Activated CD8-positive, alpha-beta memory T cell treated with anti-CD3 and anti-CD28 coated beads, Interleukin-2, amount 50 U/mL, for 24 hours (primary cell): ENCODE measurements at regions not wholly inside any gene's neighbourhood (a gene's known extent, or its start where the extent isn't known, plus 50 kb on each side); places are given as distances from the start of the nearest gene placed in this dataset.
"Not testable (repeated sequence)": the region's sequence is repeated elsewhere in the genome, so short reads cannot be mapped to it uniquely, and the experiment has no call there.

Experiments
- DNase-seq: peaks from one replicate; pipeline ENCODE4 v3.0.0-alpha.2; 2020; ENCODE audit errors: extremely low read depth

DNA sequence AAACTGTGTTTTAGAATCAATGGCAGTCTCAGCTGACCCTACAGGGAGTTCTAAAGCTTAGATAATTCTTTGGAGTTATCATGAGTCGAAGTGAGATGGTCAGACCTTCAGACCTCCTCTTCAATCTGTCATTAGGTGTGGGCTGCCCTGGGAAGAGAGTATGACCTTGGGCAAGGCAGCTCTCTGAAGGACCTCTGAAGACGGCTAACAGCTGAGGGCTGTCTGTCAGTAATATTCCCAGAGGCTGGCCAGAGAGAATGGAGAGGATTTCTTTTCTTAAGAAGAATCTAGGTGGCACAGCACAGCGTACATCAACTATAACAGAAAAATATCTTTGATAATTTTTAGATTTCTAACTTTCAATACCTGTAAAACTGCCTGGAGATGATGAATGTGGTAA, 379.4 kb downstream of the ZNF674 start:
- no peak for DNase-seq

DNA sequence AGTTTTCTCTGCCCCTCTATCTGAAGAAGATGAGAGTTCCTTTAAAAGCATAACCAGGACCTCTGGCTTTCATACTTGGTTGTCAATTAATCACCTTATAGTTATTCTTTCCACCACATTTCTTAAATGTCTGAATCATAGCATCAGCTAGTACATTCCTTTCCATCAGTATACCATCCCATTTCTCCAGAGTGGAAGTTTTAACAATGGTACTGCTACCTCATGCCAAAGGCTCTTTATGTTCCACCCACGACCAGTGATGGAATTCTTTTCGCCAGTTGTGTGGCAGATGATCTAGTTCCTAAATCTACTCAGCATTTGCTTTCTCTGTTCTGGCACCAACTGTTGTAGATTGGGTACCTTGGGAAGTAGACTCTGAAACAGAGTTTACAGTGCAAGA, 379.8 kb downstream of the ZNF674 start:
- no peak for DNase-seq

DNA sequence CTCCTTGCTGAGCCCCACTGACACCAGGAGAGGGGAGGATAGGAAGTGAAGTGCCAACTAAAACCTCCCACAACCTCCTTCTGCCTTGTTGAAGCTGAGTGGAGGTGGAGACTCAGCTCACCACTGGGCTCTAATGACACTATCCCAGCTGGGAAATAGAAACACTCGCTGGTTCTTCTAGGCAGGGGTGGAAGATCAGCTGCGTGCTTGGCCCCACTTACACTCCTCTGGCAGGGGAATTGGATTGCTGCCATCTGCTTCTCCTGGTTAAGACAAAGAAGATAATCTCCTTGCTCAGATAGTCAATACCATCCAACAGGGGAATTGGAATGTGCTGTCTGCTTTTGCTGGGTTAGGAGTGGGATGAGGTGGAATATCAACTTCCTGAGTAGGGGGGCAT, 392.5 kb downstream of the ZNF674 start:
- DNase-seq = no peak

DNA sequence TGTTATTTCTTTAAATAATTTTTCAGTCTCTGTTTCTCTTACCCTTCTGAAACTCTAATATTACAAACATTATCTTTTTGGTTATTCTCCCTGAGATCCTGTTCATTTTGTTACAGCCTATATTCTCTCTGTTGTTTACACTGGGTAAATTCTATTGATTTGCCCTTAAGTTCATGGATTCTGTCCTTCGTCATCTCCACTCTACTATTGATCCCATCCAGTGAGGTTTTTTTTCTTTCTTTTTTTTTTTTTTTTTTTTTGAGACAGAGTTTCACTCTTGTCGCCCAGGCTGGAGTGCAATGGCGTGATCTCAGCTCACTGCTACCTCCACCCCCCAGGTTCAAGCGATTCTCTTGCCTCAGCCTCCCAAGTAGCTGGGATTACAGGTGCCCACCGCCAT, 393.9 kb downstream of the ZNF674 start:
- not testable (repeated sequence) for DNase-seq

DNA sequence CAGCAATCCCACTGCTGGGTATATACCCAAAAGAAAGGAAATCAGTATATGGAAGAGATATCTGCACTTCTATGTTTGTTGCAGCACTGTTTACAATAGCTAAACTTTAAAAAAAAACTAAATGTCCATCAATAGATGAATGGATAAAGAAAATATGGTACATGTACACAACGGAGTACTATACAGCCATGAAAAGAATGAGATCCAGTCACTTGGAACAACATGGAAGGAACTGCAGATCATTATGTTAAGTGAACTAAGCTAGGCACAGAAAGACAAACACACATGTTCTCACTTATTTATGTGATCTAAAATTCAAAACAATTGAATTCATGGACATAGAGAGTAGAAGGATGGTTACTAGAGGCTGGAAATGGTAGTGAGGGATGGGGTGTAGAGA, 400.7 kb downstream of the ZNF674 start:
- no peak for DNase-seq

DNA sequence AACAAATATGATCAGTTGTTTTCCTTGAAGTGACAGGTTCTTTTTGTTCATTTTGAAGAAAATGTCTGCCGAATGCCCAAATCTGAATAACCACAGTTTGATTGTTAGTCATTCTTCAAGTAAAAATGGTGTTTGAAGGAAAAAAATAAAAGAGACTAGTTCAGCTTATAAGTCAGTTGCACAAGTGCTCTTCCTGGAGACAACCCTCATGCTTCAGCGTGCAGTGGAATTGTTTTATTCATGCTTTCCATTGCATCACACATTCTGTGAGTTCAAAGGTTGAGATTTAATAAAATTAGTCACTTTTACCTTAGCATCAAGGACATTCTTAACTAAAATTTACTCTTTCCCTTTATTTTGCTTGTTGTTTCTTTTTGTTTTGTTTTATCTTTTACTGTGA, 404.9 kb downstream of the ZNF674 start:
- DNase-seq = no peak

DNA sequence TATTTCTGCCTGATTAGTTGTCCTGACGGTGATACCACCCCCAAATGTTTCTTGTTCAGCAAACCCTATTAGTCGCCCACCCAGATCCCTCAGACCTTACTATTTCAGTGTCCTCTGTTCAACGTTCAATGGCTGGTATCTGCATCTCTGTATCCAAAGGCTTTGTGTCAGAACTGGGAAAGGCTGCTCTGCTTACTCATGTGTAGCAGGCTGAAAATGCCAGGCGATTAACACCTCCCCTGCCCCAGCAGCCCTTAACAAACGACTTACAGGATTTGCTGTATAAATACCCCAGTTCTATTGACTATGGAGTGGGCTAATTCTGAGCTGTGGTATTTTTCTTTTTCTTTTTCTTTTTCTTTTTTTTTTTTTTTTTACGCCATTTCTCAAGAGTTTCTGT, 415.0 kb downstream of the ZNF674 start:
- no peak for DNase-seq

DNA sequence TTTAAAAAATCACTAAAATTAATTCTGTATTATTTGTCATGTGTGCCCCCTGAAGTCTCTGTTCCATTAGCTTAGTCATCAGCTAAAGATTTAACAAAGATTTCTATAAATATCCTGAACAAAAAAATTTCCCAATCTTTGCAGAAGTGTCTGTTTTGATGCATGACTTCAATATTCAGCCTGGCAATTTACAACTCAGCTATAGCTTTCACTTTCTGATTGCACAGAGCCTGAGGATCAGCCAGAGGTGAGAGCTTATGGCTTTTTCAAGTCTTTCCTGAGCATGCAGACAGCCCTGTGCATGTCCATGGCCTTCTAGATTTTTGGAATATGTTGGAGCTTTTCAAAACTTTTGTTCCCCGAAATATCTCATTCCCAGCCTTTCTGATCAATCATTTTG, 420.1 kb downstream of the ZNF674 start:
- DNase-seq = no peak

DNA sequence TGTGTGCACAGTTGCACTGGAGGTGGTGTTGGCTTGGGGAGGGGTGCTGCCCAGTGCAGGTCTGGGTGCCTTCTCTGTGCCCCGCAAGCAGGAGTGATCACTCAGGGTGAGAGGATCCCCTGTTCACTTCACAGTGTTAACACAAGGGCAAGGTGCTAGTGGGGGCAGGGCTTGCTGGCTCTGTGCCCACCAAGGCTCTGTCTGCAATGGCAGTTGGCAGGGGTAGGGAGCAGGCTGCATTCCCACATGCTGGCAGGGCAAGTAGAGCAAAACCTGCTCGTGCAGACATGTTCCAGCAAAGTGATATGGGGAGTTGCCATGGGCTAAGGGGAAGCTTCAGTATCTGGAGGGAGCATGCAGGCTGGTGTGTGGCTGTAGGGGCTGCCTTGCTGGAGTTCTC, 428.0 kb downstream of the ZNF674 start:
- DNase-seq = no peak

DNA sequence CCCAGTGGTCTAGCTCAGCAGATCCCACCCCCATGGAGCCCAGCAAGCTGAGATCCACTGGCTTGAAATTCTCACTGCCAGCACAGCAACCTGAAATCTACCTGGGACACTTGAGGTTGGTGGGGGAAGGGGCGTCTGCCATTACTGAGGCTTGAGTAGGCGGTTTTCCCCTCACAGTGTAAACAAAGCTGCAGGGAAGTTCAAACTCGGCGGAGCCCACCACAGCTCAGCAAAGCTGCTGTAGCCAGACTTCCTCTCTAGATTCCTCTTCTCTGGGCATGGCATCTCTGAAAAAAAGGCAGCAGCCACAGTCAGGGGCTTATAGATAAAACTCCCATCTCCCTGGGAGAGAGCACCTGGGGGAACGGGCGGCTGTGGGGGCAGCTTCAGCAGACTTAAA, 457.9 kb downstream of the ZNF674 start:
- DNase-seq = not testable (repeated sequence)

DNA sequence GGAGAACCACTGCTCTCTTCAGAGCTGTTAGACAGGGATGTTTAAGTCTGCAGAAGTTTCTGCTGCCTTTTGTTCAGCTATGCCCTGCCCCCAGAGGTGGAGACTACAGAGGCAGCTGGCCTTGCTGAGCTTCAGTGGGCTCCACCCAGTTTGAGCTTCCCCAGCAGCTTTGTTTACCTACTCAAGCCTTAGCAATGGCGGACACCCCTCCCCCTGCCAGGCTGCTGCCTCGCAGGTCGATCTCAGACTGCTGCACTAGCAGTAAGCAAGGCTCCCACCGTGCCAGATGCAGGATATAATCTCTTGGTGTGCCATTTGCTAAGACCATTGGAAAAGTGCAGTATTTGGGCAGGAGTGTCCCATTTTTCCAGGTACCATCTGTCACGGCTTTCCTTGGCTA, 465.1 kb downstream of the ZNF674 start:
- not testable (repeated sequence) for DNase-seq

DNA sequence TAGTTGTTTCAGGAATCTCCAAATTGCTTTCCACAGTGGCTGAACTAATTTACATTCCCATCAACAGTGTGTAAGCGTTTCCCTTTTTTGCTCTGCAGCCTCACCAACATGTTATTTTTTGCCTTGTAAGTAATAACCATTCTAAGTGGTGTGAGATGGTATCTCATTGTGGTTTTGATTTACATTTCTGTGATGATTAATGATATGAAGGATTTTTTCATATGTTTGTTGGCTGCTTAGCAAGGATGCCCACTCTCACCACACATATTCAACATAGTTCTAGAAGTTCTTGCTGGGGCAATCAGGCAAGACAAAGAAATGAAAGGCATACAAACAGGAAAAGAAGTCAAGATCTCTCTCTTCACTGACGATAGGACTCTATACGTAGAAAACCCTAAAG, 472.4 kb downstream of the ZNF674 start:
- DNase-seq = no peak

DNA sequence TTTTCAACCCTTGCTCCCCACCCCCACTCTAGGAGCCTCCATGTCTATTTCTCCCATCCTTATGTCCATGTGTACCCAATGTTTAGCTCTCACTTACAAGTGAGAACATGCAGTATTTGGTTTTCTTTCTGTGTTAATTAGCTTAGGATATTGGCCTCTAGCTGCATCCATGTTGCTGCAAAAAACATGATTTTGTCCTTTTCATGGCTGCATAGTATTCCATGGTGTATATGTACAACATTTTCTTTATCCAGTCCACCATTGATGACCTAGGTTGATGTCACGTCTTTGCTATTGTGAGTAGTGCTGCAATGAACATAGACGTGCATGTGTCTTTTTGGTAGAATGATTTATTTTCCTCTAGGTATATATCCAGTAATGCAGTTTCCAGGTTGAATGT, 472.8 kb downstream of the ZNF674 start:
- DNase-seq = no peak

DNA sequence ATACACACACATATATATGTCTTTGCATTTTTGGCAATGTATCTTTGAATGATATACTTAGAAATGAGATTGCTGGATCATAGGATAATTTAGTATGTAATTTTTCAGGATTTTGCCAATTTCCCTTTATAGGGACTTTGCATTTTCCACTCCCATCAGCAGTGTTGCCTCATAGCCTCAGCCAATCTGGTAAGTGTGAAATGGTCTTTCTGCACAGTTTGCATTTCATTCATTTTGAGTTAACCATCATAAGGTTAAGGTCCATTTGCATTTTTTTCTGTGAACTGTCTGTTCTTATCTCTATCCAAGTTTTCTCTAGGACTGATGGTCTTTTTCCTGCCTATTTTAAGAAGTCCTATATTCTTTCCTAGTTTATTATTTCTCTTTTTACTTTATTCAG, 474.8 kb downstream of the ZNF674 start:
- no peak for DNase-seq

DNA sequence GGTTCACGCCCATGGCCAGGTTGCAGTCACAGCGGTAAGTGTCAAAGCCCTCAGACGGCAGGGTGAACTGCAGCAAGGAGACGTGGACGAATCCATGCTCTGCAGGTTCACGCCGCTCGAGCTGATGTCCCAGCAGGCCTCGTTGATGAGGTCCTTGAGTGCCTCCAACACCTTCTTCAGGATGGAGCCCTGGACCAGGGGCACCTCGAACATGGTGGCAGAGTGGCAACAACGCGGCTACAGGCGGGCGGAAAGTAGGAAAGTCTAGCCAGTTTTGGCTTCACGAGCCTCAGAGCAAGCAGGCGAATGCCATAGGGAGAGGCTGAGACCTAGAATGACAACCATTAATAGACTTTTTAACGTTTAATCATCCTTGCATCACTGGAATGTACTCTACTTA, 485.9 kb downstream of the ZNF674 start:
- DNase-seq = no peak

DNA sequence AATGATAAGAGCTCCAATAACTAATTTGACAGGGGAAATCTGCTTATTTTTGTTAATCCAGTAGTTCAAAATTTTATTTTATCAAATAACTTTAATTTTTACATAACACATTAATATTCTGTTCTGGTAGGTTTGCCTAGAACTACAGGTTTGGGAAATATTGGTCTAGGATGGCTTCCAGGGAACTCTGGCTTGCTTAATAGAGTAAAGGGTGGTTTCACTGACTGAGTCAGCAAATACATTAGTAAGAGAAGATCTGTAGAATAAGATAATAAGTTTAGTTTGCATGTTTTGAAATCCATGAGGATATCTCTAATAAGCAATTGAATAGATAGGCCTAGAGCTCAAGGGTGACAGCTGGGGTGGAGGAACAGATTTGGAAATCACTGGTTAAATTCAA, 500.7 kb downstream of the ZNF674 start:
- no peak for DNase-seq

DNA sequence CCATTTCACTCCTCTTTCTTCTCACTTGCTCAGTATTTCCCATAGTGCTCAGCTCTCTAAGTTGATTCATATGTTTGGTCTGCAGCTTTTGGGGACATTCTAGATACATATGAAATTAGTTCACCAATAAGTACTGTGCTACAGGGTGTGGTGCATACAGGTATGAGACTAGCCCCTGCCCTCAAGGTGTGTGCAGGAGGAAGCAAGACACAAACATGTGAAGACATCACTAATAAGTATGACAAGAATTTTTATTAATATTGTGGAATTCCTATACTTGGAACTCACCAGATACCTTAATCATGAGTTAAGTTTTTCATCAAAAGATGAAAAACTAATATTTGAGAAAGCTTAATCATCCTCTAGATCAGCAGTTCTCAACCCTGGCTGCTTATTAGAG, 505.2 kb downstream of the ZNF674 start:
- no peak for DNase-seq

DNA sequence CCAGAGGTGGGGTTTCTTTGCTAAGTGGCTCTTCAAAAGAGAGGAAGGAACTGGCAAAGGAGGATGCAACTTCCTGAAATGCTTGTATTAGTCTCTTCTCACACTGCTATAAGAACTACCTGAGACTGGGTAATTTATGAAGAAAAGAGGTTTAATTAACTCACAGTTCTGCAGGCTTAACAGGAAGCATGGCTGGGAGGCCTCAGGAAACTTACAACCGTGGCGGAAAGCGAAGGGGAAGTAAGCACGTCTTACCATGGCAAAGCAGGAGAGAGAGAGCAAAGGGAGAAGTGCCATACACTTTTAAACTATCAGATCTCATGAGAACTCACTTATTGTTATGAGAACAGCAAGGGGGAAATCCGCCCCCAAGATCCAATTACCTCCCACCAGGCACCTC, 505.7 kb downstream of the ZNF674 start:
- no peak for DNase-seq

DNA sequence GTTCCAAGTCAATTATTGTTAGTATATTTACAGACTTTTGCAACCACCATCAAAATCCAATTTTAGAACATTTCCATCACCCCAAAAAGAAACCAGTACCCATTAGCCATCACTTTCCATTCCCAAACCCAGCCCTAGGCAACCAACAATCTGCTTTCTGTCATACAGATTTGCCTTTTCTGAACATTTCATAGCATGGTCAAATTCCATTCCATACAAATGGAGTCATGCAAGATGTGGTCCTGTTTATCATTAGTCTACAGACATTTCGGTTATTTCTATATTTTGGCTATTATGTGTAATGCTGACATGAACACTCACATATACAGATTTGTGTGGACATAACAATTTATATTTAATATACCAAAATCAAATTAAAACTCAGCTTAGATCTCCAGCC, 508.7 kb downstream of the ZNF674 start:
- no peak for DNase-seq

DNA sequence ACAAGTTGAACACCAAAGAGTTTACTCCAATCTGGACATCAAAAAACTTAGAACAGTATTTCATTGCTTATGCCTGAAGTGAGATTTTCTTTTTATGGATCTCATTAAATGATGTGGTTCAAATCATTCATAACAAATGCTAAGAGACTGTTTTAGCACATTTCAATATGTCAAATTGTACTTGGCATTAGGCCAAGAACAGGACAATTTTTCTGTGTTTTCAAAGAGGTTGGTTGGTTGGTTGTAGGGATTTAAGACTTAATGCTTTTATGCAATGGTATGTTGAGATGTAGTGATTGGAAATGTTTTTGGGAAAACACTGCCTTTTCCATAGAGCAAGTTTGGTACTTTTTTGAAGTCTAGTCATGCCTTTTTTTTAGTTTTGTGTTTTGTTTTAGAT, 510.4 kb downstream of the ZNF674 start:
- no peak for DNase-seq

DNA sequence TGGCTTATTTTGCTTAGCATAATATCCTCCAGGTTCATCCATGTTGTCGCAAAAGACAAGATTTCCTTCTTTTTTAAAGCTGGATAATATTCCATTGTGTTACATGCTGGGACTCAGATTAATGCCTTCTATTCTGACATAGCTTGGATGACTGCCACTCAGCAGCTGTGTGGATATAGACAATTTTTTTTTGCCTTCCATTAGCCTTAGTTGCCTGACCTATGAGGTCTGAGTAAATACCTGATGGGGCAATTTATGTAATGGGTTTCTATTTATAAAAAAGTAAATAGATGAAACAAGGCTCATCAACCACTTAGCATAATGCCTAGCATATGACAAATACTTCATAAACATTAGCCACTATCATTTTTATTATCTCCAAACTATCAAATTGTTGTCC, 515.4 kb downstream of the ZNF674 start:
- DNase-seq = no peak

DNA sequence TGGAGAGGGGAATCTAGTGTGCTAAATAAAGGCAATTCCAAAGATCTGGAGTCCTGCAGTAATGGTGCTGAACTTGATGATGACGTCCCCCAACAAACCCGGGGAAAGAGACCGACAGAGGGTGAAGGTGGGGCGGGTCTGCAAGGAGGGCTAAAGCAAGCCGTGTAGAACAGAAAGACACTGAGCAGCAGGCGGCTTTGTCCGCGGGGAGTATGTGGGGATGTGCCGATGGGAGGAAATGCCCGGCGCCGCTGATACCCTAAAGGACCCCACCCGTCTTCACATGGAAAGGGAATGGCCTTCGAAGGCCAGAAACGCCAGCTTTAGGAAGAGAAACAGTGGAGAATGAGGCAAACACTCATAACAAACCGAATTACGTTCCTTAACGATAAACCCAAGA, 528.9 kb downstream of the ZNF674 start:
- DNase-seq = no peak

DNA sequence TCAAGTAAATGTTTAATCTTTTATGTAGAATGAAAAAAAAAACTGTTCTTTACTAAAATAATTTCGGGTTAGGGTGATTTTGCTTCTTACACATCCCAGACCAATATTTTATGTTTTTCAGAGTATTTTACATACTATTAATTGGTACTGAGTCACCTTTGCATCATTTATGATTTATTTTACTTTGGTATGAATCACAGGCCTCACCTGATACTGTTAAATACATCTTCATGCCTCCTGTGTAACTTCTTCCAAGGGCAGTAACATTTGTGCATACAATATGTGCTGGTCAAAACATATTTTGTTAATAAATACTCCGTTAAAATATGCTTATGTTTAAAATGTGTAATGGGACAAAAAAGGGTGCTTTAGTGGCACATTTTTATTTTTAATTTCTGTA, 529.6 kb downstream of the ZNF674 start:
- no peak for DNase-seq

DNA sequence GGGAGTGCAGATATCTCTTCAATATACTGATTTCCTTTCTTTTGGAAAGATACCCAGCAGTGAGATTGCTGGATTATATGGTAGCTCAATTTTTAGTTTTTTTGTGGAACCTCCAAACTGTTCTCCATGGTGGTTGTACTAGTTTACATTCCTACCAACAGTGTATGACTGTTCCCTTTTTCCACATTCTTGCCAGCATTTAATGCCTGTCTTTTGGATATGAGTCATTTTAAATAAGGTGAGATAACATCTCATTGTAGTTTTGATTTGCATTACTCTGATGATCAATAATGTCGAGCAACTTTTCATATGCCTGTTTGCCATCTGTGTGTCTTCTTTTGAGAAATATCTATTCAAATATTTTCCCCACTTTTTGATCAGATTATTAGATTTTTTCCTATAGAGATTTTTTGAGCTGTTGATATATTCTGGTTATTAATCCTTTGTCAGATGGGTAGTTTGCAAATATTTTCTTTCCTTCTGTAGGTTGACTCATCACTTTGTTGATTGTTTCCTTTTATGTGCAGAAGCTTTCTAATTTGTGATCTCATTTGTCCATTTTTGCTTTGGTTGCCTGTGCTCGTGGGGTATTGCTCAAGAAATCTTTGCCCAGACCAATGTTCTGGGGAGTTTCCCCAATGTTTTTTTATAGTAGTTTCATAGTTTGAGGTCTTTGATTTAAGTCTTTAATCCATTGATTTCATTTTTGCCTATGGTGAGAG, 552.7 kb downstream of the ZNF674 start:
- DNase-seq = no peak
